ENCODE measurements at regions not wholly inside any gene's neighbourhood (a gene's known extent, or its start where the extent isn't known, plus 50 kb on each side); places are given as distances from the start of the nearest gene placed in this dataset.

GRCh38 chr20:51089840-51090239, 66.9 kb upstream of the KCNG1 start:
- no peaks in the 10 kb centered on the region for H3F3A ChIP-seq (ENCODE audit: insufficient read depth, low read length)
- H2AFZ ChIP-seq (ENCODE audit: low read length), result no peak overlapping the region
- H3K4me3 ChIP-seq (ENCODE audit: low read length), result no peak overlapping the region
- no peaks in the 10 kb centered on the region for H3K9me2 ChIP-seq (replicated peaks; ENCODE audit: insufficient read depth, low read length)
- no peak for TF ChIP-seq EZH2 (optimal IDR thresholded peaks at IDR 0.05; ENCODE audit: low read depth, low read length)
- no peak for TF ChIP-seq CTCF (IDR thresholded peaks at IDR 0.05; ENCODE audit: low read length)
- TF ChIP-seq EZH2phosphoT487 (IDR thresholded peaks at IDR 0.05; ENCODE audit: low read length), result no peak
- H3K4me2 ChIP-seq (ENCODE audit: low read depth, low read length), result no peak overlapping the region
- H3K27me3 ChIP-seq (replicated peaks; ENCODE audit: insufficient read depth, low read length), result no peaks in the 10 kb centered on the region
- H4K20me1 ChIP-seq (ENCODE audit: insufficient read depth, low read length), result no peaks in the 10 kb centered on the region
- H3K9me3 ChIP-seq (replicated peaks; ENCODE audit: insufficient read depth, low read length), result no peaks in the 10 kb centered on the region
- H3K79me2 ChIP-seq (ENCODE audit: low read length), result no peaks in the 10 kb centered on the region
- no peak for DNase-seq
- H3K4me1 ChIP-seq (ENCODE audit: low read length), result no peaks in the 10 kb centered on the region
- no peak overlapping the region for H3K9ac ChIP-seq (ENCODE audit: low read length)
- no peaks in the 10 kb centered on the region for H3K36me3 ChIP-seq (replicated peaks; ENCODE audit: insufficient read depth, low read length)
- no peak overlapping the region for H3K27ac ChIP-seq (ENCODE audit: low read length)

GRCh38 chr20:51089272-51089781, 66.4 kb upstream of the KCNG1 start:
- Histone ChIP-seq H3K4me1 (ENCODE audit: low read length) (no peaks in the 10 kb centered on the region), H3K79me2 (ENCODE audit: low read length) (no peaks in the 10 kb centered on the region), H2AFZ (ENCODE audit: low read length) (no peak overlapping the region), H4K20me1 (ENCODE audit: insufficient read depth, low read length) (no peaks in the 10 kb centered on the region), H3F3A (ENCODE audit: insufficient read depth, low read length) (no peaks in the 10 kb centered on the region), H3K36me3 (replicated peaks; ENCODE audit: insufficient read depth, low read length) (no peaks in the 10 kb centered on the region), H3K9me2 (replicated peaks; ENCODE audit: insufficient read depth, low read length) (no peaks in the 10 kb centered on the region), H3K27me3 (replicated peaks; ENCODE audit: insufficient read depth, low read length) (no peaks in the 10 kb centered on the region), H3K4me2 (ENCODE audit: low read depth, low read length) (no peak overlapping the region), H3K9me3 (replicated peaks; ENCODE audit: insufficient read depth, low read length) (no peaks in the 10 kb centered on the region), H3K27ac (ENCODE audit: low read length) (no peak overlapping the region), H3K4me3 (ENCODE audit: low read length) (no peak overlapping the region), H3K9ac (ENCODE audit: low read length) (no peak overlapping the region)
- TF ChIP-seq CTCF (IDR thresholded peaks at IDR 0.05; ENCODE audit: low read length), result no peak
- no peak for TF ChIP-seq EZH2 (optimal IDR thresholded peaks at IDR 0.05; ENCODE audit: low read depth, low read length)
- no peak for DNase-seq

- Histone ChIP-seq H3K36me3 (replicated peaks; ENCODE audit: insufficient read depth, low read length) (no peaks in the 10 kb centered on the region), H3K27ac (ENCODE audit: low read length) (no peak overlapping the region), H3K9me3 (replicated peaks; ENCODE audit: insufficient read depth, low read length) (no peaks in the 10 kb centered on the region), H3K4me2 (ENCODE audit: low read depth, low read length) (no peak overlapping the region), H4K20me1 (ENCODE audit: insufficient read depth, low read length) (no peaks in the 10 kb centered on the region), H3K9ac (ENCODE audit: low read length) (no peak overlapping the region), H3K79me2 (ENCODE audit: low read length) (no peaks in the 10 kb centered on the region), H3K27me3 (replicated peaks; ENCODE audit: insufficient read depth, low read length) (no peaks in the 10 kb centered on the region), H2AFZ (ENCODE audit: low read length) (no peak overlapping the region), H3K4me3 (ENCODE audit: low read length) (no peak overlapping the region), H3K4me1 (ENCODE audit: low read length) (no peaks in the 10 kb centered on the region), H3K9me2 (replicated peaks; ENCODE audit: insufficient read depth, low read length) (no peaks in the 10 kb centered on the region), H3F3A (ENCODE audit: insufficient read depth, low read length) (no peaks in the 10 kb centered on the region)
- DNase-seq, result no peak
- TF ChIP-seq EZH2 (optimal IDR thresholded peaks at IDR 0.05; ENCODE audit: low read depth, low read length) (no peak), EZH2phosphoT487 (IDR thresholded peaks at IDR 0.05; ENCODE audit: low read length) (no peak), CTCF (IDR thresholded peaks at IDR 0.05; ENCODE audit: low read length) (no peak)
Observed at GRCh38 chr20:51087266-51087665, 64.4 kb upstream of the KCNG1 start.
